ENCODE measurements at regions not wholly inside any gene's neighbourhood (a gene's known extent, or its start where the extent isn't known, plus 50 kb on each side); places are given as distances from the start of the nearest gene placed in this dataset.

GRCh38 chr6:84521511-84521910, 242.9 kb downstream of the TBX18 start:
- no peak for TF ChIP-seq CTCF (IDR thresholded peaks at IDR 0.05)
- TF ChIP-seq POLR2AphosphoS5 (IDR thresholded peaks at IDR 0.05): no peak
- no peak for TF ChIP-seq POLR2A (IDR thresholded peaks at IDR 0.05)
